Myocyte (in vitro differentiated cells): ENCODE measurements at regions not wholly inside any gene's neighbourhood (a gene's known extent, or its start where the extent isn't known, plus 50 kb on each side); places are given as distances from the start of the nearest gene placed in this dataset.

Source experiments
- DNase-seq: peaks from one replicate; pipeline ENCODE4 v3.0.0-alpha.2; 2012; ENCODE audit warnings: low read depth

DNA sequence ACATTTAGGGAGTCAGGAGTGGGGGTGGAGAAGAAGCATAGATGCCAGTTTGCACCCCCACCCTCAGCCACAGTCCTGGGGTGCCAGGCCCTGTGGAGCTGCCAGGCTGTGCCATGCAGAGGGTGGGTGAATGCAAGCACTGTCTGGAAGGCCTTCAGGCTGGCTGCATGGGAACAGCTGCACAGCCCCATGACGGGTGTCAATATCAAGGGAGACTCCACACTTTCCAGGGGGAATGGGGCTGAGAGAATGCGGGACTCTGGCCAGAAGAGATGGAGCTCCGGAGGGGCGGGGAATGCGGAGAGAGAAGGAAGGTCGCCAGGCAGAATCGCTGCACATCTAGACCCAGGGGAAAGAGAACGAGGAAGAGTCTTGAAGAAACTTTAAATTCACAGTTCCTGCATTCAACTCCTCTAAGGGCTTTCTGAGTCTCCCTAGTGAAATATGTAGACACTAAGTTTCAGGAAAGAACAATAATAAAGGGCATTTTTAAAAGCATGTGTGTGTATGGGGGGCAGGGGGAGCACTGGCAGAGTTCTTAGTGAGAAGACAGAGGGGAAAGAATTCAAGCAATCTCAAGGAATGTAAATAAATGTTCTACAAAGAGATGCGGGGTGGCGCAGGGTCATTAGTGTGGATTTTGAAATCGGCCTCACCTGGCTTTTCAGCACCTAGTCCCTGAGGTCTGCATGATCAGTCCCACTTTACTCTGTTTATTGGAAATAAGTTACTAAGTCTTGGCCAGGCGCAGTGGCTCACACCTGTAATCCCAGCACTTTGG lies 59.1 kb downstream of the BOD1 start:
- peak; percentile 76 for DNase-seq

DNA sequence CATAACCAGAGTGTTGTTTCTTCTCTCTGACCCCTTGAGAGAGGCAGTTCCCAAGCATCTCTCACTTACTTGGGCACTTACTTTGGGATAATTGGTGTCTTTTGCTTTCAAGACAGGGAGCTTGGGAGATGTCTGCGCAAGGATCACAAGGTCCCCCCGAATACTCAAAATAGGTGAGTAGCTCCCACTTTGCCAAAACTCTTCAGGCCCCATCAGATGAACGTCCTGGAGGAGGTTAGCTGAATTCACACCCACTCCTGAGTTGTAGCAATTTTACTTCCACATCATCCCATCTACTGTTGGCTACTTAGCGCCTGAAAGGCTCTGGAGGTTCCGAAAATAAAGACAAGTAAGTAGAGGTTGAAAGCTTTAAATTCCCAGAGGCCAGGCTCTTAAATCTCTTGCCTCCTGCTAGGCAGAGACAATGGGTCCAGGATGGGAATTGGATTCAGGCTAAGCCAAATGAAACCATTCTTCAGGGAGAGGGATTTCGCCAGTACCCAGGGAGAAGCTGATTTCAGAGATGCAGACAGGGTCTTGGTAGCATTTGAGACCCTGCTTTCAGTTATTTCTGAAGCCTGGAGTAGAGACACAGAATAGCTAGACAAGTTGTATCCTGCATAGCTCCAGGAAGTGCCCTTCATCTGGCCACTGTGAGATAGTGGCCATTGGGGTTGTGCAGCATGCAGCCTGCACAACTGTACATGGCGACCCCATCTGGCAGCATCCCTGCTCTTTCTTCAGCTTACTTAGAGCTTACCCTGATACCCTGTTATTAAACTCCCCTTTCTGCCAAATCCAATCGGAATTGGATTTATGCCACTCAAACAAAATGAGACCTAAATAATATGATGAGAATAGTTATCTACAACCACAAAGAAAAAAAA lies 60.1 kb downstream of the BOD1 start:
- no peak for DNase-seq

DNA sequence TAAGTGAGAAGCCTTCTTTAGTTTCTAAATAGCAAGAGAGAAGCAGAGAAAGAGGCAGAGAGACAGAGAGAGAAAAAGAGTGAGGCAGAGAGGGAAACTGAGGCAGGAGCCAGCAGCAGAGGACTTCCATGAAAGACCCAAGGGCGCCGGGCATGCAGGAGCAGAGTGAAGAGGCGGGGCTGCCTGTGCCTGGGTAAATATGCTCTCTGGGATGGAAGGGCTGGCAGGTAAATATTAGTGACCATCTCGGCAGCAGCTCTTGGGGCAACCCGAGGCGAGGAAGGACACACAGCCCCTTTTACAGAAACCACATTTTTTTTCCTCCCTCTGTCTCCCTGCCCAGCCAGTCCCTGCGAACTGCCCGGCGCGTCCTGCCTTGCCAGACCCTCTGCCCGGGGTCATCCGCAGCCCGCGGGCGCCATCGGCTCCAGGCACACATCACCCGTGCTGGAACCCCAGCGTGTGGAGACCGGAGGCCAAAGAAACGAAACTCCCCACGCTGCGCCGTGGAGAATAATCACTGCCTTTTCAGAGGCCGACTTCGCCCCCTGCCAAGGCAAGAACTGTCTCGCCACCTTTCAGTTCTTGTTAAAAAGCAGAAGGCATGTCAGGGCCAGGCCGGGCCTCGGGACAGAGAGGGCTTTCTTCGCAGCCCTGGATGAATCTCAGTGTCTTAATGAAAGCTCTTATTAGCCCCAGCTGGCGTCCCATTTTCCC lies 61.3 kb downstream of the BOD1 start:
- DNase-seq = no peak

- no peak for DNase-seq
Observed at GRCh38 chr5:173554038-173554955, 62.2 kb downstream of the BOD1 start.

- no peak for DNase-seq
Observed at GRCh38 chr5:173550641-173551040, 65.8 kb downstream of the BOD1 start.

GRCh38 chr5:173549644-173550043 lies 66.8 kb downstream of the BOD1 start:
- no peak for DNase-seq

DNA sequence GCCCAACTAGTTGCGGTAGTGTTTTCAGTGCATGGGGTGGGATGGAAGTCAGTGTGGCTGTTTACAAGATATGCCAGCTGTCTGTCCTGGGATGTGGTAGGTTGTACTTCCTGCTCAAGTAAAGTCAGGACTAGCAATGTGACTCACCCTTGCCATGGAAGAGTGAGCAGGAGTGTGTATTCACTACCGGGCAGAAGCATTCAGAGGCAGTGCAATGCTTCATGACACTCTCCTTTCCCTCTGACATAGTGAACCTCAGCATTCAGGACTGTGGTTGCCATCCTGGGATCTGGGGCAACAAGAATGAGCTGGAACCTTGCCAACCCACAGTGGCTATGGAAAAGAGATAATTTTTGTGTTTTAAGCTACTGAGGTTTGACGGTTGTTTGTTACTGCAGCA lies 68.9 kb downstream of the BOD1 start:
- DNase-seq = peak; percentile 75

- DNase-seq = peak; percentile 75
Observed at GRCh38 chr5:173542964-173543363, 73.5 kb downstream of the BOD1 start.

- DNase-seq = no peak
Observed at GRCh38 chr5:173542159-173542558, 74.3 kb downstream of the BOD1 start.

- DNase-seq = no peak
Observed at GRCh38 chr5:173538654-173539053, 77.8 kb downstream of the BOD1 start.

- DNase-seq = peak; percentile 97
Observed at GRCh38 chr5:173538018-173538417, 78.4 kb downstream of the BOD1 start.

GRCh38 chr5:173537228-173537627 lies 79.2 kb downstream of the BOD1 start:
- DNase-seq = no peak

DNA sequence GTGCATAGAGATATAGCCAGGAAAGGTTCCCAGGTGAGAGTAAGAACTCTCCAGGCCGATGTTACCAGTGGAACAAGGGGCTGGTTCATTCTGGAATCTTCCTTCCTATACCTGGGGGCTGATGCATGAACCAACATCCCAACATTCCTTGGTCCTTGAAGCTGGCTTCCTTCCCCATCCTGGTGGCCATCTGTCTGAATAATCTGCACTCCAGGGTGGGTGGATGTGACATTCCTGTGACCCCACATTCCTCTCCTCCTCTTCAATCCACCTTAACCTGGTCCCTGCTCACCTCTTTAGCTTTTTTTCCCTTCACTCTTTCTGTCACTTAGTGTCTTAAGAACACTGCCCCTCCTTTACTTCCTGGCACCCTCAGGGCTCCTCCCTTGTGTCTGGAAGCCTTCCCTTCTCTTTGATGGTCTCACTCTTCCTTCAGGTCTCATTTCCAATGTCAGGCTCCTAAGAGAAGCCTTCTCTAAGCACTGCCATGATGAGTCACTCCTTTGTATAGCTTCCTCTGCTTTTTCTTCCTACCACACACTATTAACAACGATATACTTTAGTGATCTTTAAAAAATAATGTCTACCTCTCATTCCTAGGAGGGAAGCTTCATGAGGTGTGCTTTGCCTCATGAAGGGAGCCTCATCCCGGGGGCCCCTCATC lies 80.3 kb downstream of the BOD1 start:
- DNase-seq = no peak

GRCh38 chr5:173535166-173535975 lies 81.1 kb downstream of the BOD1 start:
- peak; percentile 77 for DNase-seq

DNA sequence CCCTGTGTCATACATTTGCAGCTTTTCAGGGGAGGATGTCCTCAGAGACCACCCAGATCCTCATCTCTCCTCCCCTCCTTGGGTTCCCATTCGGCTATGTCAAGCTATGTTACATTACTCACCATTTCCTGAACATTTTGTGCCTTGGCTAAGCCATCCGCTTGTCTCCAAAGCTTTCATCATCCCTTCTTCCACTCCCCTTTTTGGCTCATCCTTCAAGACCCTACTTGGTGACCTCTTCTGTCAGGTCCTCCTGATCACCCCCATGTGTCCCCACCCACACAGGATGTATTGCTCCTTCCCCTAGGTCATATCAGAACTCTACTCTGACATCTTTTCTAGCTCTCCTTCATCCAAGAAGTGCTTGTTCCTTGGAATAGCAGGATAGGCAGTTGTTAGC lies 81.8 kb downstream of the BOD1 start:
- DNase-seq = no peak

GRCh38 chr5:173534031-173534430 lies 82.4 kb downstream of the BOD1 start:
- DNase-seq = no peak

- no peak for DNase-seq
Observed at GRCh38 chr5:173532689-173533250, 83.7 kb downstream of the BOD1 start.

DNA sequence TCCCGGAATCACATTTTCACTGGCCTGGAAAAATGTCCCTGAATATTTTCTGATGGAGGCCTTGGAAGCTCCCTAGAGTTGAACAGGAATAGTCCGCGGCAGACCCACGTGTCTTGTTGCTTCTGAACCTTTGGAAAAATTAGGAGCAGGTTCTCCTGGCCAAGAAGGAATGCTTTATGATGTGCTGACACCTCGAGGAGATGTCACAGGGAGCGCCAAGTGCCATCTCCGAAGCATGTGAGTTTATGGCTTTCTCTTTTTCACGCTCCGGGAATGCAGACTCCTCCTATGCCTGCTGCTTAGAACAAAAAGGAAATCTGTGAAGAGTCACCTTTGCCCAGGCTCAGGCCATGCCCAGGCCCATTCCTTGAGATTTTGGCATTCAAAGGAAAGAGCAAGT lies 84.6 kb downstream of the BOD1 start:
- no peak for DNase-seq

- no peak for DNase-seq
Observed at GRCh38 chr5:173530547-173530946, 85.9 kb downstream of the BOD1 start.
